ENCODE measurements at regions not wholly inside any gene's neighbourhood (a gene's known extent, or its start where the extent isn't known, plus 50 kb on each side); places are given as distances from the start of the nearest gene placed in this dataset.
"Not testable (repeated sequence)": the region's sequence is repeated elsewhere in the genome, so short reads cannot be mapped to it uniquely, and the experiment has no call there.

- TF ChIP-seq POLR2A (IDR thresholded peaks at IDR 0.05; ENCODE audit: low read depth, low read length); MYC (IDR thresholded peaks at IDR 0.05; ENCODE audit: low read depth, low read length); POLR2AphosphoS5 (IDR thresholded peaks at IDR 0.05; ENCODE audit: insufficient read depth, low read depth, low read length); CTCF (IDR thresholded peaks at IDR 0.05; ENCODE audit: extremely low read depth in 1 of 2, insufficient read depth in 1 of 2, low read depth in 1 of 2, low read length in 2 of 2); FOS (IDR thresholded peaks at IDR 0.05; ENCODE audit: borderline replicate concordance, insufficient read depth, low read length); EZH2 (IDR thresholded peaks at IDR 0.05; ENCODE audit: borderline replicate concordance, low read depth, low read length, severe bottlenecking); GATA2 (IDR thresholded peaks at IDR 0.05; ENCODE audit: insufficient read depth, insufficient read length, low read depth, low read length); MAX (IDR thresholded peaks at IDR 0.05; ENCODE audit: insufficient read depth, insufficient read length): not testable (repeated sequence)
Observed at GRCh38 chr7:149628361-149629149, 130.9 kb upstream of the ZNF746 start.
